A673 (cell line): ENCODE measurements at regions not wholly inside any gene's neighbourhood (a gene's known extent, or its start where the extent isn't known, plus 50 kb on each side); places are given as distances from the start of the nearest gene placed in this dataset.

Experiments
- BruUV-seq: library from RNA; stranded (reverse); fragments of 400-500 nt; replicated peaks from 2 replicates; lab custom pipeline; 2021; lab: Mats Ljungman, UMichigan
- CTCF ChIA-PET: fragments of 300-600 bp; sonication (Branson Sonifier 250); formaldehyde crosslinking; loops from one replicate; lab custom pipeline; 2022; ENCODE audit warnings: antibody characterized with exemption; lab: Charles Lee
- POLR2A ChIA-PET: fragments of 300-600 bp; sonication (Branson Sonifier 250); formaldehyde crosslinking; loops from one replicate; lab custom pipeline; 2022; ENCODE audit warnings: antibody characterized with exemption; ENCODE audit not compliant: low non-redundant PET; lab: Charles Lee
- DNase-seq: peaks from one replicate; pipeline ENCODE4 v3.0.0-alpha.2; 2015; ENCODE audit warnings: low spot score
- H3K27ac ChIP-seq: fragments of 200-600 bp; sonication (generic); 2 replicates; pipeline ENCODE4 v1.5.1; 2016; ENCODE audit warnings: mixed run types, low read depth, mild to moderate bottlenecking, mixed read lengths, antibody characterized with exemption, low read length; ENCODE audit not compliant: poor library complexity, severe bottlenecking
- H3K27me3 ChIP-seq: fragments of 200-600 bp; sonication (generic); replicated peaks from 2 replicates; pipeline ENCODE4 v1.6.1; 2017; ENCODE audit warnings: mixed run types, low read depth, mild to moderate bottlenecking, mixed read lengths, antibody characterized with exemption, low read length; ENCODE audit not compliant: insufficient read depth, poor library complexity
- H3K36me3 ChIP-seq: fragments of 200-600 bp; sonication (generic); 2 replicates; pipeline ENCODE4 v1.6.1; 2016; ENCODE audit warnings: mixed run types, mild to moderate bottlenecking, mixed read lengths, antibody characterized with exemption, low read length; ENCODE audit not compliant: insufficient read depth, poor library complexity, severe bottlenecking
- H3K4me1 ChIP-seq: fragments of 200-600 bp; sonication (generic); 2 replicates; pipeline ENCODE4 v1.6.1; 2017; ENCODE audit warnings: mixed run types, mild to moderate bottlenecking, mixed read lengths, antibody characterized with exemption, low read length; ENCODE audit not compliant: insufficient read depth, poor library complexity, severe bottlenecking
- H3K4me3 ChIP-seq: fragments of 200-600 bp; sonication (generic); 2 replicates; pipeline ENCODE4 v1.5.1; 2016; ENCODE audit warnings: low read depth, mixed run types, mild to moderate bottlenecking, mixed read lengths, low read length; ENCODE audit not compliant: poor library complexity, severe bottlenecking
- H3K9me3 ChIP-seq: fragments of 200-600 bp; sonication (generic); 2 replicates; pipeline ENCODE4 v1.6.1; 2016; ENCODE audit warnings: mixed run types, low read depth, mild to moderate bottlenecking, mixed read lengths, antibody characterized with exemption, low read length; ENCODE audit not compliant: poor library complexity, severe bottlenecking
- CTCF ChIP-seq: fragments of 300-800, 200-600 bp; sonication (generic); conservative IDR thresholded peaks from 2 replicates; pipeline ENCODE4 v1.5.1; 2017; ENCODE audit warnings: low read depth, mild to moderate bottlenecking, antibody characterized with exemption, low read length, moderate library complexity, mixed read lengths
- EZH2 ChIP-seq: fragments of 200-600 bp; sonication (generic); IDR thresholded peaks from 2 replicates; pipeline ENCODE4 v1.6.1; 2017; ENCODE audit warnings: borderline replicate concordance, low read depth, mild to moderate bottlenecking, mixed read lengths, antibody characterized with exemption, low read length; ENCODE audit not compliant: poor library complexity, severe bottlenecking
- intact Hi-C: fragments of 100-400 bp; cut with micrococcal nuclease; formaldehyde crosslinking; loops from one replicate; pipeline ENCODE4 v1.10.0; 2022; ENCODE audit not compliant: unreplicated experiment

GRCh38 chr13:106197496-106197895 is 338.0 kb downstream of the EFNB2 start:
- no peak overlapping the region for H3K27ac ChIP-seq
- no peaks in the 10 kb centered on the region for H3K27me3 ChIP-seq
- H3K4me3 ChIP-seq: no peak overlapping the region
- intact Hi-C loops: no loop called here
- no TSS peak for BruUV-seq
- H3K9me3 ChIP-seq: no peaks in the 10 kb centered on the region
- no peaks in the 10 kb centered on the region for H3K36me3 ChIP-seq
- DNase-seq: no peak
- no peaks in the 10 kb centered on the region for H3K4me1 ChIP-seq
- ChIA-PET POLR2A (no interaction called here), CTCF (no interaction called here)
- no peak for TF ChIP-seq EZH2
- no peak for TF ChIP-seq CTCF

- Histone ChIP-seq H3K4me1 (no peaks in the 10 kb centered on the region), H3K9me3 (no peaks in the 10 kb centered on the region), H3K4me3 (no peak overlapping the region), H3K27me3 (no peaks in the 10 kb centered on the region), H3K36me3 (no peaks in the 10 kb centered on the region), H3K27ac (no peak overlapping the region)
- POLR2A ChIA-PET: no interaction called here
- TF ChIP-seq EZH2 (no peak), CTCF (no peak)
- CTCF ChIA-PET: no interaction called here
- no peak for DNase-seq
- no TSS peak for BruUV-seq
- intact Hi-C loops: no loop called here
These were observed 347.9 kb downstream of the EFNB2 start for GRCh38 chr13:106187501-106188095.

GRCh38 chr13:106187101-106187500 is 348.4 kb downstream of the EFNB2 start:
- Histone ChIP-seq H3K4me1 (no peaks in the 10 kb centered on the region), H3K36me3 (no peaks in the 10 kb centered on the region), H3K4me3 (no peak overlapping the region), H3K27ac (no peak overlapping the region), H3K27me3 (no peaks in the 10 kb centered on the region), H3K9me3 (no peaks in the 10 kb centered on the region)
- intact Hi-C loops: no loop called here
- ChIA-PET POLR2A (no interaction called here), CTCF (no interaction called here)
- BruUV-seq: no TSS peak
- DNase-seq: no peak
- TF ChIP-seq EZH2 (no peak), CTCF (no peak)
